NCI-H1417 (cell line): ENCODE measurements at regions not wholly inside any gene's neighbourhood (a gene's known extent, or its start where the extent isn't known, plus 50 kb on each side); places are given as distances from the start of the nearest gene placed in this dataset.

Experiments used
- DNase-seq, 3 experiments: peaks; one replicate each; lab custom pipeline; 2025; lab: John Stamatoyannopoulos, UW

DNA sequence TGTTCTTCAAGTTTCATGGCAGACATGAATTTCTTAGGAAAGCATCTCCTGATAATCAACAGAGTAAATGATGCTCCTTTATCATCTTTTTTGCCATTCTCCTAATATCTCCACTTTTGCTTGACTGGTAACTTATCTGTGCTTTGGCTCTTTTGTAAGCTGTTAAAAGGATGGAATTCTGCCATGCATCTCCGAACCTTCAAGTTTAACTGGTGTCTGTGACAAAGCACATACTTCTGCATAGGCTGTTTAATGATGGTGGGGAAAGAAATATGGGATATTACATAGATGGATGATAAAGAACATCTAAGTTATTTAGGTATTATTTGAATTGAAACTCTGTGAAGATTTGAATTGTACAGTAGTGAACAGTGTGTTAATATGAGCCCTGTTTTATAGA is 866.9 kb upstream of the SLITRK1 start:
- DNase-seq = no peak

- DNase-seq = no peak
Observed at GRCh38 chr13:84745051-84745551, 862.8 kb upstream of the SLITRK1 start.

DNA sequence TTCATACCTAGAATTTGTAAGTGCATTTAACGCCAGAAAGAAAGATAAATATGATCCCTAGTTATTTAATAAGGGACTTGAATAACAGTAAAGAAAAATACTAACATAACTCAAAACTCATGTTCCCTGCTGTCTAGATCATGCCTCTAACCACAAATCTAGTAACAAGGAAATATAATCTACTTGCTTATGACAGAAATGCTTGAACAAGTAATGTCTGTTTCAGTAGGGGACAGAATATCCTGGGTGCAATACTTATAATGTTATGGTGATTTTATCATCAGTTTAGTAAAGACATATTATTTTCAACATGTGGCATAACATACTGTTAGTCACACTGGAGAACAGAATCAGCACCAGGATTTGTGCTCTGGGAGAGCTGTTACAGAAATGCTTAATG is 861.9 kb upstream of the SLITRK1 start:
- DNase-seq = no peak

DNA sequence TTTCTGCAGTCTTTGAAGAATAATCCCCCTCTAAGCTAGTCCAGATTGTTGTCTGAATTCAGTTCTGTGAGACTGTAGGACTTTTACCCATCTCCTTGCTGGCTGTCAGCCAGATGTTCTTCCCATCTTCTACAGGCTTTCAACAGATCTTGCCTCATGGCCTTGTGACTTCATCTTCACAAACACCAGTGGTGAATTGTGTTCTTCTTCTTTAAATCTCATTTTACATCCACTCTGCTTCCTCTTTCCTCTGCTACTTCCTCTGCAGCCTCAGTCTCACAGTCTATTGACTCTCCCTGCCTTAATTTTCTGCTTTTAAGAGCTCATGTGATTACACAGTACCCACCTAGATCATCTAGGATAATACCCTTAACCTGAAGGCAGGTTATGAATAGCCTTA is 859.0 kb upstream of the SLITRK1 start:
- DNase-seq = peak in 1 of 3 experiments; percentile 32

DNA sequence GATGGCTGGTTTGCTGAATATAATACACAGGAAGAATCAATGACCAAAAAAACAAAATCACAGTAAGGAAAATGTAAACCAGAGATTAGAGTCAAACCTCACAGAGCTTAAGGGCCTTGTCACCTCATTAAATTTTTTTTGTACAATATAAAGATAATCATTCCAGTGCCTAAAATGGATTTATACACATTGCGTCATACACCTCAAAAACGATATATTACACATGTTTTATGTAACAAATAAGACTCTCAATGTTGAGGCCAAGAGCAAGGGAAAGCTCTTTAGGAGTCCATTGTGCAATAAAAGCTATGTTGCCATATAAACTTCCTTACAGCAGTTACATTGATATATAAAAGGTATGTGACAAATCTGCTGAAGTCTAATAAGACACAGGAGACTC is 856.7 kb upstream of the SLITRK1 start:
- no peak for DNase-seq

DNA sequence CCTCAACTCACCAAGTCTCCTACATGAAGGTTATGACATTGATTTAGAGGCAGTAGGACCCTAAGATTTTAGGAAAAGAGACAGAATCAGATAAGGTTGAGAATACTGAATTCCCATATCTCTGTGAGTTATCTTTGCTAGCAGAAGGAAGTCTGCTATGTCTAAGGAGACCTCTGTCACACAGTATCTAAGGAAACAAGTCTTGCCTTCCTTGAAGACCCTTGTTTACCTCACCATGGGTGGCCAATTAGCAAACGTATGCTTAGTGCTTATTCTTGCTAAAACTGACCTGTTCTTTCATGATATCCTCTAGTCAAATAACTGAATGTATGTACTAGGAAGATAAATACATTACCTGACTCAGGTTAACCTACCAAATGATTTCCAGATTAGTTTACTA is 855.4 kb upstream of the SLITRK1 start:
- DNase-seq = peak in 1 of 3 experiments; percentile 19

- peak in 1 of 3 experiments; percentile 46 for DNase-seq
Observed at GRCh38 chr13:84730376-84730775, 848.1 kb upstream of the SLITRK1 start.

- peak in 1 of 3 experiments; percentile 37 for DNase-seq
Observed at GRCh38 chr13:84705982-84706710, 823.9 kb upstream of the SLITRK1 start.

GRCh38 chr13:84702174-84702573 is 819.9 kb upstream of the SLITRK1 start:
- DNase-seq = no peak

DNA sequence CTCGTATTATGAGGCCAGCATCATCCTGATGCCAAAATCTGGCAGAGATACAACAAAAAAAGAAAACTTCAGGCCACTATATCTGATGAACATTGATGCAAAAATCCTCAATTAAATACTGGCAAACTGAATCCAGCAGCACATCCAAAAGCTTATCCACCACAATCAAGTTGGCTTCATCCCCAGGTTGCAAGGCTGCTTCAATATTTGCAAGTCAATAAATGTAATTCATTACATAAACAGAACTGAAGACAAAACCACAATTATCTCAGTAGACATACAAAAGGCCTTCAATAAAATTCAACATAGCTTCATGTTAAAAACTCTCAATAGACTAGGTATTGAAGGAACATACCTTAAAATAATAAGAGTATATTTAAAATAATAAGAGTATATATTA is 815.3 kb upstream of the SLITRK1 start:
- DNase-seq = peak in 1 of 3 experiments; percentile 12

- DNase-seq = no peak
Observed at GRCh38 chr13:84686973-84687372, 804.7 kb upstream of the SLITRK1 start.

DNA sequence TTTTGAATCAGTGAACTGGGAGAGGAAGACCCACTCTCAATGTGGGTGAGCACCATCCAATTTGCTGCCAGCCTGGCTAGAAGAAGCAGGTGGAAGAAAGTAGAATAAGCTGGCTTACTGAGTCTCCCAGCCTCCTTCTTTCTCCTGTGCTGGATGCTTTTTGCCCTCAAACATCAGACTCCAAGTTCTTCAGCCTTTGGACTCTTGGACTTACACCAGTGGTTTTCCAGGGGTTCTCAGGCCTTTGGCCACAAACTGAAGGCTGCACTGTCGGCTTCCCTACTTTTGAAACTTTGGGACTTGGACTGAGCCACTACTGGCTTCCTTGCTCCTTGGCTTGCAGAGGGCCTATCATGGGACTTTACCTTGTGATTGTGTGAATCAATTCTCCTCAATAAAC is 804.2 kb upstream of the SLITRK1 start:
- DNase-seq = no peak

DNA sequence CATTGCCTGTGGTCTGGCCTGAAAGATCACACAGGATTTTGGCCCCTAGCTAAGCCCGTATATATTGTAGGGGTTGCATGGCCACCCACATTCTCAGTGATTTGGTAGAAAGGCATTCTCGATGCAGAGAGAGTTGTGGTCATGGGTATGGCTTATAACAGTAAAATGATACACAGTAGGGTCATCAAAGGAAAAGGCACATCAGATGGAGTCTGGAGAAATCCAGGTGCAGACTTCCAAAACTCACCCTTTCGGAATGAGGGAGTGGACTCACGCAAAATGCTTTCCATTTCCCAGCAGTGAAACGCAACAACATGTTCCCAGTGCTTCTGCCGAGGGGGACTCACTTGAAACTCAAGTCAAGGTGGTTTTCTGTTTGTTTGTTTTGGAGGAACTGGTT is 802.5 kb upstream of the SLITRK1 start:
- DNase-seq = no peak

- peak in 1 of 3 experiments; percentile 49 for DNase-seq
Observed at GRCh38 chr13:84684048-84684662, 801.9 kb upstream of the SLITRK1 start.

- DNase-seq = no peak
Observed at GRCh38 chr13:84683448-84683847, 801.2 kb upstream of the SLITRK1 start.

DNA sequence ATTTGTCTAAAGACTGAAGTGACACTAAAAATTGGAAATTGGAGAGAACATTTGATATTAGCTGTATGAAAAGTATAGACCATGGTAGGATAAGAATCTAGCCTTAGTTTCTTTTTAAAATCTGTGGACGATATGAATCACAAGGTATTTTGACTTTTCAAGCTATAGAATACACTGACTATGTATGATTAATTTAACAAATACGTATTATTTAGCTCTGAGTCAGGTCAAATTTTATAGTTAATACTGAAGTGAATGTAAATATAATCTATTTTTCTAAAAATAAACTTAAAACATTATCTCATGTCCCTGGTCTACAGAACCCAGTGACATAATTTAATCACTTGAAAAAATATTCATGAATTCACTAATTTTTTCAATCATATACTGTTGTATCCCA is 795.6 kb upstream of the SLITRK1 start:
- no peak for DNase-seq

DNA sequence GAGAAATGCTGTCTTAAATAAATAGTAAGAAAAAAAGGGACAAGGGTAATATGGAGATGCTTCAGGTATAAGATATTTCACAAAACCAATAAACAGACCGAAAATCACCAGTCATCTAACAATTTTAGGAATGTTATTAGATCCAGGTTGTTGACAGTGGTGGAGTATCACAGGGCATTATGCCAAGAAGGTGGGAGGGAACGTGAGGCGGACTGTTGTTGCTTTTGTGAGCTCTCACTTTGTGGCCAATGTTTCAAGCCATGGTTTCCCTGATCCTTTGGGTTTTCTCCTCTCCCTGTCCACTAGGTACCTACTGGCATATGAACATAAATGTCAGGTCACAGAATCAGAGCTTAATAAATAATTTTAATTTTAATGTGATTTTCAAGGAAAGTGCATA is 790.3 kb upstream of the SLITRK1 start:
- DNase-seq = peak in 1 of 3 experiments; percentile 19

DNA sequence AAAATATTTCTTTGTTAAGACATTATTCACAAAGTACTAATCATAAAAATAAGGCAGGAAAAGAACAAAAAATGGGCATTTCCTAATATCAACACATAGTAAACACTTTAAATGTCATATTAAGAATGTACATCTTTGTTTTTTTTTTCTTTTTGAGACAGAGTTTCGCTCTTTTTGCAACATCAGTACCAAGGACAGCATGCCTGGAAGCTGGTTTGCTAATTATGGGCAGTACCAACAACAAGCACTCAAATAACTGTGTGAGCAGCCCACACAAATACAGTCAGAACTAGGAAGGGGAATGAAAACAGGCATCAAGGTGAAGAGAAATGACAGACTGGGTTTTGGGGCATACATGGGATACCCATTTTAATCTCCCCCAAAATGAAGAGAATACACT is 788.0 kb upstream of the SLITRK1 start:
- DNase-seq = no peak

DNA sequence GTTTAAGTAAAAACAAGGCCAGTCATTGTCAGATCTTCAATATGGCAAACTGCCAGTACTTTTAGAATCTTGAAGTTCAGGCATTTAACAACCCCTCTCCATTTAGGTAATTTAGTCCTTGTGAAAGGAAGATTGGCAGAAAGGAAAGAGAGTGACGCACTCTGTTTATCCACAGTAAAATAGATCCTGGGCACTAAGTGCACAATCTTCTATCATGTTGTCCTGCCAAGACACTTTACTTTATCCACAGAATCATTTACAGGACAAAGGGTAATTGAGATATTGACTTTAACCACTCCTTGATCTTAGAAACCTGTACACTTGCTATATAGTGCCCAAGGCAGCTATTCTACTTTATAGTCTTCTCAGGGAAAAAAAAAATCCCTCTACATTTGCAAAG is 786.4 kb upstream of the SLITRK1 start:
- peak in 1 of 3 experiments; percentile 49 for DNase-seq

DNA sequence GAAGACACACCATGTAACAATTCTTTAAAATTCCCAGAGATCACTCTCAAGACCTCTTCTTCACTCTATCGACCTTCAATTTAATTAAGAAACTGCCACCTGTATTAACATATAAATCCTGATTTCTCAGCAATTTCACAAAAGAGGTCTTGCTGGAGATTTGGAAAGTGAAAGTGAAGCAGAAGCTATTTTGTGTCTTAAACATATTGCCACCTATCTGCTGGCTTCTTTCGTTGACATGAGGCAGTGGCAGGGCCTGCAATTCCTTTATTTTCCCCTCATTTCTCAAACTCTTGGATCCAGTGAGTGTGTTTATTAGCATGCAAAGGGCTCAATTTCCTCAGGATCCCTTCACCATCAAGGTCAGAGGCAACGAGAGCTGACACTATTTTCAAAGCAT is 780.2 kb upstream of the SLITRK1 start:
- no peak for DNase-seq

DNA sequence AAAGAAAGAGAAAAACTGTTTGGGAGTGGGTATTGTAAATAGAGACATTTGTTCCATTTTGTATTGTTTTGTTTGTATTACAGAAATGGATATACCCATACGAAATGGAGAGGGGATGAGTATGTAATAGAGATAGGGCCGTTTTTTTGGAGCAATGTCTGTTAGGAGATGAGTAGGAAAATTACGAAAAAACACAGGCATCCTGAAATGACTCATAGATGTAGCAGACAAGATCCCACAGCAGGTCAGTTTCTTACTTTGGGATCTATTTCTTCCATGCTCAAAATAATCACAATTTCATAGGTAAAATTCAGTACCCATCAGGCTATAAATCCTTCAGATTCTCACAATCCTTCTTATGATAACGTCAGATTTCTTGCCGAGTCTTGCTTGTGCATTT is 779.4 kb upstream of the SLITRK1 start:
- no peak for DNase-seq

GRCh38 chr13:84659359-84659661 is 777.0 kb upstream of the SLITRK1 start:
- DNase-seq = no peak

DNA sequence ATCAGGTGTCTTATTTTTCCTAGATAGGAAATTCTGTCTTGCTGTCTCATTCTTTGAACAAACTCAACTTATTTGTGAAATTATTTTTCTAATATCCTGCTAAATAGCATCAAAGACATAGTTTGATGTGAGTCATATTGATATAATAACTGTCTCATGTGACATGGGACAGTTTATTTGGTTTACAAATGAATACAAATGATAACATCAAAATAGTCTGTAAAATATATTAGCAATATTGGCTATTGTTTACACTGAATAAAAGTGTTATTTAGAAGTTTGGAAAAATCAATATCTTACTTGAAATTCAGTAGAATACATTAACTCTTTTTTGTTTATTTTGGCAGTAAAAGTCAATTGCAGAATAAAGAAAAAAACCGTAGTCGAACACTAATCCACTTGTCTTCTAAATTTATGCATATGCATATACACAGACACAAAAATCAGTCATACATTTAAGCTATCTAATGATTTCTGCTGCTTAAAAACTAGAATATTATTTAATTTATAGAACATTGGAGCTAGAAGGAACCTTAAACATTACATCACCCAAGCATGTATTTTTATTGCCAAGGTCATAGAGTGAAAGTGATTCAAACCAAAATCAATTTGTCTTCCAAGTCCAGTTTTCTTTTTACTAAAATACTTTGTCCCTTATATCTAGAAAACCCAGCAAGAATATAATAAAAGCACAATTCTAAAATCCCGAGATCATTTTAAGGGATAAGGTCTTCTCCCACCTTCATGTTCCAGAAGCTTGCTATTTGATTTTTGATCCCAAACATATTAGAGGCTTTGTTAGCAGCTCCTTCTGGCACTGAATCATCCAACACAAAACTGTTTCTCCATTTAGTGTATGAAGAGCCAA is 776.5 kb upstream of the SLITRK1 start:
- DNase-seq = no peak
